HG03159 (cell line): ENCODE measurements at regions not wholly inside any gene's neighbourhood (a gene's known extent, or its start where the extent isn't known, plus 50 kb on each side); places are given as distances from the start of the nearest gene placed in this dataset.
"Not testable (repeated sequence)": the region's sequence is repeated elsewhere in the genome, so short reads cannot be mapped to it uniquely, and the experiment has no call there.

Experiments
- ATAC-seq: cut with Tn5 transposase; IDR thresholded peaks from one replicate; pipeline ENCODE4 v1.9.1; 2021; ENCODE audit warnings: mild to moderate bottlenecking, moderate library complexity; ENCODE audit not compliant: unreplicated experiment

DNA sequence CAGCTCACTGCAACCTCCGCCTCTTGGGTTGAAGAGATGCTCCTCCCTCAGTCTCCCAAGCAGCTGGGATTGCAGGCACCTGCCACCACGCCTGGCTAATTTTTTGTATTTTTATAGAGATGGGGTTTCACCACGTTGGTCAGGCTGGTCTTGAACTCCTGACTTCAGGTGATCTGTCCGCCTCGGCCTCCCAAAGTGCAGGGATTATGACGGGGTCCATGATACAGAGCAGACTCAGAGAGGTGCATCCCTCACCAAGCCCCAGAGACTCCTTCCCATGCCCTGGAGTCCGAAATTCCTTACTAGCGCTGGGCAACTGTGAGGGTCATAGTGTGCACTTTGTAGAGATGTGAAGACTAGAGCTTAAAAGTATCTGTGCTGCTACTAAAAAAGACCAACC is 99.8 kb upstream of the IRX4 start:
- ATAC-seq: not testable (repeated sequence)

DNA sequence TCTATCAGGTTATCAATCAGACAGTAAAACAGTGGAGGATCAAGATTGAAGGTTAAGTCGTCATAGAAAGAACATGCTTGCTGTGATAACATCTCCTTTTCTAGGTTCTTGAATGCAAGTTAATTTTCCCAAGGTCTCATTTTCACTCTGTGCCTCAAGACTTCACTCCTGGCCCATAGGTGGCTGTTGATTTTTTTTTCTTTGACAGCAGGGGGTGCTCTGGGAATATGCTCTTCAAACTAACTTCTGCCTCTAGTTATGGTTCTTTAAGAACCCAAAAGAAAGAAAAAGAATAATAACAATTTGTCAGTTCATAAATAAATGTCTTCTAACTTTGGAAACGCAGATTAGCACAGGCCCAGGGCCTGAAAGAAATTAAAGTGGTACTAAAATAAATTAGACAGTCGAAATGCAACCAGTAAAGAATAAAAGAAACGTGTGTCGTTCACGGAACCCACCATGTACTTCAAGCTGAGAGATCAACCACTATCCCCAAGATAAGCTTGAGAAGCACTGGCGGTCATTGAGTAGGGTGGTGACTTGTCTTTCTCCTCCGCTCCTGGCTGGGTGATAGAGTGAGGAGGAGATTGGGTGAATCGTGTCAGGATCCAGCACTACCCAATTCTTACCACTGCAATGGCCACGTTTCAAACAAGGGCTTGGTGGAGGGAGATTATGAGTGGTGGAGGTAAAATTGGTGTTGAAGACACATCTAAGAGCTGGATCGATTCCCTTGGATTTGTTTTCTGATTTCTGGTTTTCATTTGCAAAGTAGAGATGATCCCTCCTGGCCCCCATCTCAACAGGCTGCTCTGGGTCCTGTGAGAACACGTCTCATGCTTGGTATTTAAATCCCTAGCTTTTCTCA is 93.4 kb upstream of the IRX4 start:
- ATAC-seq: no peak

DNA sequence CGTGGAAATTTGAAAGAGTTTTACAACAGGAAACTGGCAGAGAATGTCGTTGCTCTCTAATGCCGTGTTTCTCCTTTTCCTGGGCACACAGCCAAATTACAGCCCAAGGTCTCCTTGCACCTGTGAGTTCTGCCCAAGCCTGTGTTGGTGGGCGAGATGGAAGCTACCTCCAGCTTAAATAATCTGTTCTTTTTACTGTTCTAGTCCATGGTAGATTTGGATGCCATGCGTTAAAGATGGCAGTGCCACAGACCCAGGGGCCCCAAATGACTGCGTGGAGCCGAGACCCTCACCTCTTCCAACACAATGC is 92.6 kb upstream of the IRX4 start:
- no peak for ATAC-seq

DNA sequence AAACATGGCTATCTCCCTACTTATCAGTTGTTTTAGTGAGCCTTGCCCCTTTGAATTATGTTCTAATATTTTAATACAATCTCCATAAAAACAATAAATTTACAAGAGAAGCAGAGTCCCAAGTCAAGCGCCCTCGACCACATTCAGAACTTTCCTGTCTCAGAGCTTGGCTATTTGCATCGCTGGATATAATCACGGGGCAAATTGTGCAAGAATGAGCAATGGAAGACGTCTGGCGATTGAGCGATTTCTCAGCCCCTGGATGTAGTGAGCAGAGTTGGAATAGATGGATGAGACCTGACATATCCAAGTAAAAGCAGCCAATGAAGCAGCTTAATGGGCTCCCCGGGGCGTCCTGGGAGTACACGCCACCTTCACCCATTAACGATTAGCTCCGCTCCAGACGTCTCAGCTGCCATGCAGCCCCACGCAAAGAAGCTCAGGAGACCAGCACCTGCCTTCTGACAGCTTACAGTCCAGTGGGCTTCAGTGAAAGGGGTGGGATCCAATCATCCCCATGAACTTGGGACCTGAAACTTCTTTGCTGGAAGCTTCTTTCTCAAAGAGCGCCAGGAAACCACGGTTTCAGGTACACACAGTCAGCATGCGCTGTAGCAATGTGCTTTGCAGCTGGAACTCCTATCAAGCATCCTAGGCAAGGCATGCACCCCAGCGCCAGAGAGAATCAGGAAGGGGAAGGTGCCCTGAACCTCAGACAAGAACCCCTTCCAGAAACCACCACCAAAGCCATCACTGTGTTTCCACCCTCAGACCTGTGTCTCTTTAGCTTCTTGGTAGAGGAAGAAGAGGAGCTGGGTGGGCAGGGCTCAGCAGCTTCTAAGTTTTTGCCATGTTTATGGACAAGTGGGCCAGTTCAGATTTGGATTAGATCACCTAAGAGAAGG is 92.0 kb upstream of the IRX4 start:
- ATAC-seq: no peak

DNA sequence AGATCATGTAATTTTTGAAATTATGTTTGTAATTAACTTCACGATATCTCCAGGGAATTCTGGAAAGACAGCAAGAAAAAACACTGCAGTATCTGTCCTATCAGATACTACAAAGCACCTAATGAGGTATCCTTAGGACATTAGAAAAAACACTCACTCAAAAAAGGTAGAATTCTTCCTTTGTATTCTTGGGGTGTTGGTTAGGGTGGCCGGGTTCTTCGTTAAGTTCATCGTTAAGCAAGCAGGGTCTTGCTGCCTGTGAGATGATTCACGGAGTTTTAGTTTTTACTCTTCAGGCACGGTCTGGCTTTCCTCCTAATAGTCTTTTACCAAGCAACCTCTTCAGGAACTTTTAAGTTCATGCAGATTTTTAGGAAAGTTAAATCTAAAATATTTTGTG is 91.4 kb upstream of the IRX4 start:
- no peak for ATAC-seq

DNA sequence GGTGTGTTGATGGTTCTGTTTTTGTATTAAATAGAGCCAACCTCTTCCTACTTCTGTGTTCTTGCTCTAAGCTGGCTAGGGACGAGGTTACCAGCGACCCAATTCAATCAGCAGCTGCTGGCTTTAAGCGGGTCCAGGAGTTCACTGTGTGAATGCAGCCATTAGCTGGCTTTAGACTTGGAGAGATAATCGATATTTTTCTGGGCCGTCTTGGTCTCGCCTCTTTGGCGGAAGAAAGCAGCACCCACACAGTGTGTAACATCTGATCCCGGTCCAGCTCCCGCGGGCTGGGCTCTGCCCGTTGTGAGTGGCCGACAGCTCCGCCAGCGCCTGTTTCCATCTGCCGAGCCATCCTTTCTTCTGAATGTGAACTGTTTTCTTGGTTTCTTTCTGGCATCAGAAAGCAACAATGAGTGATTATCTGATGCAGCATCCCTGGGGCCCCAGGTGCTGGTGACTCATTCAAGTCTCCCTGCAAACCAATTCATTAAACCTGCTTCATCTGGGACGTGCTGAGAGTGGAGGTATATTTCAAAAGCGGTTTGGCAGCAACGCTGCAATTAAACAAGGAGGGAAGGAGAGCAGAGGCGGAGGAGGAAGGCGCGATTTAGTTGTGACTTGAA is 90.8 kb upstream of the IRX4 start:
- ATAC-seq: no peak

DNA sequence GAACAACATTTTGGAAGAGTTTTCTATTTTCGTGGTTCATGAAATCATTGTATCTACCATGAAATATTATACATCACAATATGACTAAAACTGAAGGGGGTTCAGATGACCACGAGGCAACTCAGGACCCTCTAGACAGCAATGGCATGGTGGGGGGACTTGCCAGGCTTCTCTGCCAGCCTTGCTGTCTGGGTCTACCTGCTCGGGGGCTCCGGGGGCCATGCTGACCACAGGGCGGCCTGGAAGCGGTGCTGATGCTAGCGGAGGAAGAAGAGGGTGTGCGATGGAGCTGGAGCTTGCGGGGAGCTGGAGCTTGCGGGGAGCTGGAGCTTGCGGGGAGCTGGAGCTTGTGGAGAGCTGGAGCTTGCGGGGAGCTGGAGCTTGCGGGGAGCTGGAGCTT is 89.2 kb upstream of the IRX4 start:
- ATAC-seq: no peak

DNA sequence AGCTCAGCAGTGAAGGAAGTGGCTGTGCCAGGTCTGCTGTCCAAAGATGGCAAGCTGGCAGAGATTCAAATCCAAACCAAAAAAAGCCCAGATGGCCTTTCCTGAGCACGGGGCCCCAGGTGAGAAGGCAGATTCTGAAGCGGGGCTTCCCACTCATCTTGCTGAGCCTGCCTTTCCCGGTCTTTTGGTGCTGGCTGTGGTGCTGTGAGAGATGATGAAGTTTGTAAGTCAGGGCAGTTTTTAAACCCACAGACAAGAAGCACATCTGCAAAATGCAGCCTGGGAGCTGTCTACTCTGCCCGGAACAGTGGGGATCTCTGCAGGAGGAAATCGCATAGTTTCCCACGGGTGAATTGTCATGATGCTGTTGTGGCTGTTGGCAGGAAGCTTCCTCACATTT is 85.0 kb upstream of the IRX4 start:
- no peak for ATAC-seq

DNA sequence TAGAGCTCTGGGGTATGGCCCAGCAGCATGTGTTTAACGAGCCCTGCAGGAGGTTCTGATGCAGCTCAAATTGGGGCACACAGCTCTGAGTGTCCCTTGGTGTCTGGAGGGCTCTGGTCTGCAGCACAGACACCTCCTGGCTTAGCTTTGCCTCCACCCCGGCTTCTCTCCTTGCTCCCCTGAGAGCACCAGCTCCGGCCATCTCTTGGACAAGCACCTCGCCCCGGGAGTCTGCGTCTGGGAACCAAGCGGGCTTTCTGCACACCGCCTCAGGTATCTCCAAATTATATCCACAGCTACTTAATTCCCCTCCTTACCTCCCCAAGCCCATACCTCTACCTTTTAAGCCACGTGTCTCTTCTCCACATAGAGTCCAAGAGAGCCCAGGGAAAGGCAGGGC is 83.7 kb upstream of the IRX4 start:
- ATAC-seq: no peak

DNA sequence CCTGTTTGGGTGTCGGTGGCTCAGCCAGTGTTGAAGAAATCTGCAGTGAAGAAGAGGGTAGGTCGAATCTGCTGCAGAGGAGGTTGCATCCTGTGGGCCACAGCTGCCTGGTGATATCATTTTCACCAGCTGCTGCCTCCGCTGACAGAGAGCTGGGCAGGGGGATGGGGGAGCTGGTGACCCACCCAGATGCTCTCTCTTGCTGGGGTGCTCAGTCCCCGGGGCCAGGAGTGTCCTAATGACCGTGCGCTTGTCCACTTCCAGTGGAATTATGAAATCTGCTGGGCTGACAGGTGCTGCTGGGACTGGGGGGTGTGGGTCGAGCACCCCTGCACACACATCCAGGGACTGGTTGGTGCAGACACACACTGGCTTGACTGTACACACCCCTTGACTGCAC is 83.2 kb upstream of the IRX4 start:
- ATAC-seq: no peak

DNA sequence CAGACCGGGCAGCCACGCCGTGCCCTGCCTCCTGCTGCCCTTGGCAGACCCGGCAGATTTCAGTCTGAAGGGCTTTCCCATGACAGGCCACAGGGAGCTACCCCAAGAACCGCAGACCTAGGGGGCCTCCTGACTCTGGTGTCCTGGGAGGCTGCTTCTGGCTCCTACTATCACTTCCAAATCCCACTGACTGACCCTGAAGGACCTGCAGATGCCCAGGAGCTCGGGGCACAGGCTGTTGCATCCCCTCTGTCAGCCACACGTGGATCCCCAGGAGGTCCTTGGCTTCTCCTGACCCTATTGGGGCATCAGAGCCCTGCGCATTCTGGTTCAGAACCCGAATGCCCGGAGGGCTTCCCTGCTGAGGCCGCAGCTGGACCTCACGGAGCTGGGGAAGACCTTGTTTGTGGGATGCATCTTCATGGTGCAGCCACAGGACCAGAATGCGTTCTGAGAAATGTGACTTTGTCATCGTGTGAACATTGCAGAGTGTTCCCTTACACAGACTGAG is 81.3 kb upstream of the IRX4 start:
- ATAC-seq: no peak

DNA sequence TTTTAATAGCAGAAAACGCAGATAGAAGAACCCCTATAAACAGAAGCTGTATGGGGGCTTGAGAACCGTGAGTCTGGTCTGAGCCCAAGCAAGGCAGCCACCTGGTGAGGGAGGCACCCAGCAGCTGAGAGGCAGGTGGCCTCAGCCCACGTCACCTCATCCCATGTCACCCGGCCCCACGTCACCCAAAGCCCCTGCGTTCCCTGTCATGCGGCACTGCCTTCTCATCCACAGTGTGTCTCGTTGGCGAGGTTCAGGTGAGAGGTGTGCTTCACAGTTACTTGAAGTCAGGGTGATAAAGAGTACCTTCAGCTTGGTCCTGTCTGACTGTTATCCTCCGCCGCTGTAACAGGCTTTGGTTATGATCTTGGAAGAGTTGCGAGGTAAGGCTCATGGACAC is 80.6 kb upstream of the IRX4 start:
- no peak for ATAC-seq

DNA sequence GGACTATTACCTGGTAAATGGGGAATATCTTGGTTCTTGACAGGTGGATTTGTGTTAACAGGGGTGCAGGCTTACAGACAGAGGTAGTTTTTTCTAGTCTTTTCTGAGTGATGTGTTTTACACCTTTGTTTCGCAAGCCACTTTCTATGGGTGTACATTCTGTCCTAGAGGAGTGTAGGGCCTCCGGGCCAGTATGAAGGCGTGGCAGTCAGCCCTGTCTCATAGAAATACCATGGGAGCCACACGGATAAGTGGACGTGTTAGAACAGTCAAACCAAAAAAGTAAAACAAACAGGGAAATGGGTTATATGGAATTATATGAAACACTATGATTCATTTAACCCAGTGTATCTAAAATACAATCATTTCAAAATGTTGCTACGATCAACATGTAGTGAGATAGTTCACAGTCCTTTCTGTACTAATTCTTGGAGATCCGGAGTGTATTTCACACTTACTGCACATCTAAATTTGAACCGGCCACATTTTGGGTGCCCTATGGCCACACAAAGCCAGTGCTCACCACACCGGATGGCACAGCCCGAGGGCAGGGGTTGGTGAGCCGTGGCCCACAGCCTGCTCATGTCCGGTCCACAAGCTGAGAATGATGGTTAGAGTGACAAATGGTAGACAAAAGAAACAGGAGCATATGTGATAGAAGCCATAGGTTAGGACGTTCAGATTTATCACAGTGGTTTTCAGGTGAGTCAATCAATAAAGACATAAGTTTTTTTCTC is 80.1 kb upstream of the IRX4 start:
- ATAC-seq: no peak

DNA sequence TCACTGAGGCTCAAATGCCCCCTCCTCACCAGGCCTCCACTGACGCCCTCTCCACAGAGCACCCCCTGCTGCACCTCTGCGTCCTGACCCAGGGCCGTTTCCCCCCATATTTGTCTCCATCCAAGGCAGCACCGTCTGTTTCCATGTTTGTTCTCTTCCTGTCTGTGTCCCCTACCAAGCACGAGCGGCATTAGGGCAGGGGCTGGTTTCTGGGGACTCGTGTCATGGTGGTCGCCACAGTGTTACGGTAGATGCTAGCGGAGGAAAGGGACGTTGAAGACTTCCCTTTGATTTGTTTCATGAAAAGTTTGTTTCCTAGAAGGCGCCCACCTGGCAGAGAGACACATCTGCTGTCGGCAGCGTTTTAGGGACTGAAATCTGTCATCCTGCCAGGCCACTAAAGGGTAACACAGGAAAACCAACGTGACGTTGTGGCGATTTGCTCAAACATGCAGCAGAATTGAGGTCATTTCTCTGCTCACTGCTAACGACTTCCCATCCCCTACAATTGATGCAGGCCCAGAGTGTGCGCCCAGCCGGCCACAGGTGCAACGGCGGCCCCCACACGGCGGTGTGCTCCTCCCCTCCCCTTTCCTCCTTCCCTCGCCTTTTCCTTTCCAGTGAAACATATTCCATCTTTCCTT is 79.3 kb upstream of the IRX4 start:
- no peak for ATAC-seq

DNA sequence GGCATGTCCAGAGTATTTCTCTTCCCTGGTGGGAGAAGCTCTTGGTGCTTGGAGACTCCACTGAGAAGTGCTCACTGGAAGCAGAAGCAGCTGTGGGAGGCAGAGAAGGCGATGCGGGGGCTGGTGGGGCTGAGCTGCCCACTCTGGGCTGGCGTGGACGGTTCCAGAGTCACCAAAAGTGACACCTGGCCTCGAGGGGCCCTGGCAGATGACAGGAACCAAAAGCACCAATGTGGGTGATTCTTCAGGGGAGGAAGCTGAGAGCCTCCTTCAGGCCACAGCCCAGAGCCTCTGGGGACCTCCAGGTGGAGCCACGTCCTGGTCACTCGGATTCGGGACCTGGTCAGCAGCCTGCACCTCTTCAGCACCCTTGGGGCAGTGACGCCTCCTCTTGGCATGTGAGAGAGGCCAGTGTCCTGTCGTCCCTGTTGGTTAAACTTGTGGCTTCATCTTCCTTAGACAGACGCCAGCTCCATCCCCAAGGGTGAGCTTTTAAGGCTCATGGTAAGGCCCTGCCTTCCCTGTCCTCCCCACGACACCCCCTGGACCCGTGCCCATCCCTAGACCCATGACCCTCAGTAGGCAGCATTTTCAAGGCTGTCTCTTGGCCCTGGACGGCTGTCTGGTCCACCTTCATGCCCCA is 78.7 kb upstream of the IRX4 start:
- no peak for ATAC-seq

DNA sequence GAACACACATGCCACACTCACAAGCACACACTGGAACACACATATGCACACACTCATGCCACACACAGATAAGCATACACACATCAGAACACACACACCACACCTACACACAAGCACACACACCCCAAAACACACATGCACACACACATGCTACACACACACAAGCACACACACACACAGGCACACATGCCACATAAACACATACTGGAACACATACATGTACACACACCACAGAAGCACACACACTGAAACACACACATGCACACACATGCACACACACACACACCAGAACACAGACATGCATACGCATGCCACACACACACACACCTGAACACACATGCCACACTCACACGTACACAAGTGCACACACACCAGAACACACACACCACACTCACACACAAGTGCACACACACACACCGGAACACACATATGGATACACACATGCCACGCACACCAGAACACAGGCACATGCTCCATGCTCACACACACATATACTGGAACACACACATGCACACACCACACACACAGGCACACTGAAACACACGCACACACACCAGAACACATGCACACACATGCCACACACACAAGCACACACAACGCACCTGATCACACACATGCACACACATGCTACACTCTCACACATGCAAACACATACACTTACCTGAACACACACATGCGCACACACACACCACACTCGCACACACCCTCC is 78.0 kb upstream of the IRX4 start:
- ATAC-seq: no peak

DNA sequence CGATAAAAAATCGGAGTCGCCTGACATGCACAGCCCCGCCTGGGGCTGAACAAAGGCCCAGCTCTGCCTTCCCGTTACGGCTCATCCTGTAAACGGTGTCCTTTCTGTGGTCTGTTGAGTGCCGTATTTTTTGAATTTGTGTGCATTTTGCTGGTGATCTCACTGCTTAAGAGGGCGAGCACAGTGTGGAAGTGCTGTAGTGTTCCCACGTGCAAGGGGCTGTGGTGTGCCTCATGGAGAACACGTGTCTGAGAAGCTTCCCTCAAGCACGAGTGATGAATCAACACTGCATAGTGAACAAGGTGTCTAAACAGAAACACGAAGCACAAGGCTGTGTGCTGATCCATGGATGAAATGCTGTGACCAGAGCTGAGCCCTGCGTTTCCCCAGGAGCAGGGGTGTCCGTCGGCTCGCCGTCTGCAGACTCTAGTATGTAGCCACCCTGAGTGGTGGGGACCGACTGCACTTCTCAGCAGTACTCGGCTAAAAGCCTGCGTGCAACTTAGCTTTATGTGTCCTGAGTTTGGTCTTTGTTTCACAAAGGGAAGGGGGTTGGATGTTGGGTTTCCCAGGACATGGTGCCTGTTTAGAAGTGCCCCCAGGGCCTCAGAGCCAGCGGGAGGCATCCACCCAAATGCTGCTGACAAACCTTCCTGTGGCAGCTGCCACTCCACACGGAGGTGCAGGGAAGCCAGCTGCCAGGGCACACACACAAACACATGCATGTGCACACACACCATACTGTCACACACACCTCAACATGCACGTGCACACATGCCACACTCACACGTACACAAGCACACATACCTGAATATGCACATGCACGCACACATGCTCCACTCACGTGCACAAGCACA is 77.2 kb upstream of the IRX4 start:
- ATAC-seq: no peak

DNA sequence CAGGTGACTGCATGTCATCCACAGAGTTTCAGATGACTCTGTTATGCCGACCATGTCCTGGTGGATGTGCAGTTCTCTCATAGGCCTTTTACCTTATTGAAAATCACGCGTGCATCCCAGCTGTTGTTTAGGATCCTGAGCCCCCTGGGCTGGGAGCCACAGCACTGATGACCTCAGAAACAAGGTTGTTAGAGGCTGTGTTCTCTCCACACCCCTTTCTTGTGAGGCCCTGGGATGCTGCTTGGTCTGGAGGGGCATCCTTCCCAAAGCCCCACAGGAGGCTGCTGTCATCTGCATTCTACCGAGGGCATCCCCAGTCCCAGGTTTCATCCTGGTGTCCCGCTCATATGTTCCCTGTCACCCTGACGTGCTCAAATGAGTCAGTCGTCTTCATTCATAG is 76.5 kb upstream of the IRX4 start:
- no peak for ATAC-seq
